ENCODE measurements at regions not wholly inside any gene's neighbourhood (a gene's known extent, or its start where the extent isn't known, plus 50 kb on each side); places are given as distances from the start of the nearest gene placed in this dataset.

GRCh38 chr7:42431873-42432272, 194.9 kb upstream of the GLI3 start:
- DNase-seq (ENCODE audit: insufficient read length, low spot score, missing footprints), result no peak
- Histone ChIP-seq H3K27ac (ENCODE audit: low read depth, low read length) (no peak overlapping the region), H3K9me3 (ENCODE audit: low read depth, low read length) (no peaks in the 10 kb centered on the region), H3K79me2 (ENCODE audit: insufficient read depth, low read length) (no peaks in the 10 kb centered on the region), H3K4me3 (ENCODE audit: insufficient read depth, low read length) (no peak overlapping the region), H4K20me1 (ENCODE audit: insufficient read depth, low read length) (no peaks in the 10 kb centered on the region), H3K4me2 (ENCODE audit: insufficient read depth, low read length) (no peak overlapping the region), H3K27me3 (ENCODE audit: insufficient read depth, low read length) (peaks cover 5% of the 10 kb centered on the region), H3K36me3 (ENCODE audit: insufficient read depth, low read length) (no peaks in the 10 kb centered on the region), H2AFZ (ENCODE audit: low read length) (no peak overlapping the region), H3K4me1 (ENCODE audit: insufficient read depth, low read length) (no peaks in the 10 kb centered on the region)
- no peak for TF ChIP-seq CTCF (IDR thresholded peaks at IDR 0.05; ENCODE audit: extremely low read depth, low read depth, low read length)

- H2AFZ ChIP-seq (ENCODE audit: low read length), result no peak overlapping the region
- peaks cover 13% of the 10 kb centered on the region for H3K27me3 ChIP-seq (ENCODE audit: insufficient read depth, low read length)
- H3K4me2 ChIP-seq (ENCODE audit: insufficient read depth, low read length), result no peak overlapping the region
- no peaks in the 10 kb centered on the region for H3K79me2 ChIP-seq (ENCODE audit: insufficient read depth, low read length)
- TF ChIP-seq CTCF (IDR thresholded peaks at IDR 0.05; ENCODE audit: extremely low read depth, low read depth, low read length), result no peak
- no peaks in the 10 kb centered on the region for H3K9me3 ChIP-seq (ENCODE audit: low read depth, low read length)
- H4K20me1 ChIP-seq (ENCODE audit: insufficient read depth, low read length), result no peaks in the 10 kb centered on the region
- H3K36me3 ChIP-seq (ENCODE audit: insufficient read depth, low read length), result no peaks in the 10 kb centered on the region
- DNase-seq (ENCODE audit: insufficient read length, low spot score, missing footprints), result no peak
- H3K4me3 ChIP-seq (ENCODE audit: insufficient read depth, low read length), result no peak overlapping the region
- H3K4me1 ChIP-seq (ENCODE audit: insufficient read depth, low read length), result no peaks in the 10 kb centered on the region
- no peak overlapping the region for H3K27ac ChIP-seq (ENCODE audit: low read depth, low read length)
Measured at GRCh38 chr7:42429339-42429738, 192.3 kb upstream of the GLI3 start.

GRCh38 chr7:42426163-42426562, 189.2 kb upstream of the GLI3 start:
- TF ChIP-seq CTCF (IDR thresholded peaks at IDR 0.05; ENCODE audit: extremely low read depth, low read depth, low read length), result no peak
- Histone ChIP-seq H3K27me3 (ENCODE audit: insufficient read depth, low read length) (peaks cover 8% of the 10 kb centered on the region), H4K20me1 (ENCODE audit: insufficient read depth, low read length) (no peaks in the 10 kb centered on the region), H3K36me3 (ENCODE audit: insufficient read depth, low read length) (no peaks in the 10 kb centered on the region), H3K4me1 (ENCODE audit: insufficient read depth, low read length) (no peaks in the 10 kb centered on the region), H3K79me2 (ENCODE audit: insufficient read depth, low read length) (no peaks in the 10 kb centered on the region), H2AFZ (ENCODE audit: low read length) (no peak overlapping the region), H3K4me3 (ENCODE audit: insufficient read depth, low read length) (no peak overlapping the region), H3K4me2 (ENCODE audit: insufficient read depth, low read length) (no peak overlapping the region), H3K9me3 (ENCODE audit: low read depth, low read length) (no peaks in the 10 kb centered on the region), H3K27ac (ENCODE audit: low read depth, low read length) (no peak overlapping the region)
- no peak for DNase-seq (ENCODE audit: insufficient read length, low spot score, missing footprints)

GRCh38 chr7:42414941-42415505, 178.0 kb upstream of the GLI3 start:
- H4K20me1 ChIP-seq (ENCODE audit: insufficient read depth, low read length), result no peaks in the 10 kb centered on the region
- no peak overlapping the region for H3K27ac ChIP-seq (ENCODE audit: low read depth, low read length)
- no peak for DNase-seq (ENCODE audit: insufficient read length, low spot score, missing footprints)
- no peak for TF ChIP-seq CTCF (IDR thresholded peaks at IDR 0.05; ENCODE audit: extremely low read depth, low read depth, low read length)
- no peaks in the 10 kb centered on the region for H3K9me3 ChIP-seq (ENCODE audit: low read depth, low read length)
- H3K4me2 ChIP-seq (ENCODE audit: insufficient read depth, low read length), result no peak overlapping the region
- H3K27me3 ChIP-seq (ENCODE audit: insufficient read depth, low read length), result no peaks in the 10 kb centered on the region
- H3K79me2 ChIP-seq (ENCODE audit: insufficient read depth, low read length), result no peaks in the 10 kb centered on the region
- no peak overlapping the region for H3K4me3 ChIP-seq (ENCODE audit: insufficient read depth, low read length)
- peak overlapping the region; percentile 53 for H2AFZ ChIP-seq (ENCODE audit: low read length)
- H3K36me3 ChIP-seq (ENCODE audit: insufficient read depth, low read length), result no peaks in the 10 kb centered on the region
- H3K4me1 ChIP-seq (ENCODE audit: insufficient read depth, low read length), result no peaks in the 10 kb centered on the region
